ENCODE measurements at regions not wholly inside any gene's neighbourhood (a gene's known extent, or its start where the extent isn't known, plus 50 kb on each side); places are given as distances from the start of the nearest gene placed in this dataset.

DNA sequence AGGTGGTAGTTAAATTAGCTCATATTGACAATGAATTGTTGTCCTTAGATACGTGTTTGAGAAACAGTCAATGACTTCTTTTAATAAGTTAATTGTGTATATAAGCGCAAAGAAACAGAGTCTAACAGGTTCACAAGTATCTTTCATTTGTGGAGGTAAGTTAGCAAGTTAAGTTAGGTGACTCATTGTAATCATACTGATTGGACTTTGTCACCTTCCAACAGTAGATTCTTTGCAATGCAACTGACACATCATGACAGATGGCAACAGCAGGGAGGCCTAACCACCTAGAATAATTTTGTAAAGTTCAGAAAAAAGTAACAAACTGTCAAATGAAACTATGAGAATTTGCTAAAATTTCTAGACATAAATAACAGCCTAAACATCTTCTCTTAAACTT is 207.6 kb upstream of the PITX2 start:
- no peak for TF ChIP-seq CTCF (IDR thresholded peaks at IDR 0.05; ENCODE audit: insufficient read depth in 1 of 2, low read depth in 1 of 2, low read length in 1 of 2, severe bottlenecking in 1 of 2, unreplicated experiment in 1 of 2)
- Mint-ChIP-seq H3K36me3 (ENCODE audit: insufficient read depth, unreplicated experiment) (no peaks in the 10 kb centered on the region), H3K4me3 (ENCODE audit: unreplicated experiment) (no peak overlapping the region), H3K4me1 (ENCODE audit: low read depth, unreplicated experiment) (peaks cover 9% of the 10 kb centered on the region), H3K27me3 (ENCODE audit: insufficient read depth, unreplicated experiment) (no peaks in the 10 kb centered on the region), H3K27ac (ENCODE audit: unreplicated experiment) (no peak overlapping the region), H3K9me3 (ENCODE audit: unreplicated experiment) (no peaks in the 10 kb centered on the region)
- Histone ChIP-seq H3K36me3 (ENCODE audit: control insufficient read depth, insufficient read depth, low read length) (no peaks in the 10 kb centered on the region), H3K9me3 (no peaks in the 10 kb centered on the region), H3K4me1 (peaks cover 23% of the 10 kb centered on the region), H3K4me3 (ENCODE audit: low read depth, low read length) (no peak overlapping the region), H3K27me3 (replicated peaks; ENCODE audit: control insufficient read depth, insufficient read depth, low read length) (no peaks in the 10 kb centered on the region)
- ChIA-PET POLR2A (no interaction called here), CTCF (no interaction called here)
- peak in 1 of 2 experiments; percentile 21 for DNase-seq
- no TSS peak for BruUV-seq (replicated peaks)
- intact Hi-C loops (cut with micrococcal nuclease; ENCODE audit: unreplicated experiment) = loop anchor here (2.0 kb wide), 1 partner anchor 20 kb away; no protein-coding TSS in a partner anchor

- no TSS peak for BruUV-seq (replicated peaks)
- DNase-seq = no peak
- POLR2A ChIA-PET = no interaction called here
Measured at GRCh38 chr4:110837896-110838450, 215.1 kb upstream of the PITX2 start.

GRCh38 chr4:110840221-110840654 is 217.4 kb upstream of the PITX2 start:
- intact Hi-C loops (cut with micrococcal nuclease; ENCODE audit: unreplicated experiment) = no loop called here
- Mint-ChIP-seq H3K4me1 (ENCODE audit: low read depth, unreplicated experiment) (peaks cover 10% of the 10 kb centered on the region), H3K27ac (ENCODE audit: unreplicated experiment) (no peak overlapping the region), H3K27me3 (ENCODE audit: insufficient read depth, unreplicated experiment) (no peaks in the 10 kb centered on the region), H3K9me3 (ENCODE audit: unreplicated experiment) (no peaks in the 10 kb centered on the region), H3K36me3 (ENCODE audit: insufficient read depth, unreplicated experiment) (no peaks in the 10 kb centered on the region), H3K4me3 (ENCODE audit: unreplicated experiment) (no peak overlapping the region)
- DNase-seq = no peak
- Histone ChIP-seq H3K27me3 (replicated peaks; ENCODE audit: control insufficient read depth, insufficient read depth, low read length) (no peaks in the 10 kb centered on the region), H3K36me3 (ENCODE audit: control insufficient read depth, insufficient read depth, low read length) (no peaks in the 10 kb centered on the region), H3K4me1 (peaks cover under 1% of the 10 kb centered on the region; the same call in 1 of the 2 replicates), H3K4me3 (ENCODE audit: low read depth, low read length) (no peak overlapping the region), H3K9me3 (no peaks in the 10 kb centered on the region)
- BruUV-seq (replicated peaks) = no TSS peak
- ChIA-PET CTCF (interaction anchor here (0.6 kb wide), 1 partner anchor 286 kb away, joined by 4 read pairs; no protein-coding TSS in a partner anchor), POLR2A (no interaction called here)
- no peak for TF ChIP-seq CTCF (IDR thresholded peaks at IDR 0.05; ENCODE audit: insufficient read depth in 1 of 2, low read depth in 1 of 2, low read length in 1 of 2, severe bottlenecking in 1 of 2, unreplicated experiment in 1 of 2)

More at GRCh38 chr4:110837896-110838450, 215.1 kb upstream of the PITX2 start:
- Histone ChIP-seq H3K36me3 (ENCODE audit: control insufficient read depth, insufficient read depth, low read length) (no peaks in the 10 kb centered on the region), H3K4me3 (ENCODE audit: low read depth, low read length) (no peak overlapping the region), H3K9me3 (no peaks in the 10 kb centered on the region), H3K27me3 (replicated peaks; ENCODE audit: control insufficient read depth, insufficient read depth, low read length) (no peaks in the 10 kb centered on the region), H3K4me1 (peaks cover 6% of the 10 kb centered on the region; the same call in 1 of the 2 replicates)
- CTCF ChIA-PET = no interaction called here
- Mint-ChIP-seq H3K9me3 (ENCODE audit: unreplicated experiment) (no peaks in the 10 kb centered on the region), H3K27me3 (ENCODE audit: insufficient read depth, unreplicated experiment) (no peaks in the 10 kb centered on the region), H3K36me3 (ENCODE audit: insufficient read depth, unreplicated experiment) (no peaks in the 10 kb centered on the region), H3K27ac (ENCODE audit: unreplicated experiment) (no peak overlapping the region), H3K4me1 (ENCODE audit: low read depth, unreplicated experiment) (peaks cover 10% of the 10 kb centered on the region), H3K4me3 (ENCODE audit: unreplicated experiment) (no peak overlapping the region)
- intact Hi-C loops (cut with micrococcal nuclease; ENCODE audit: unreplicated experiment) = no loop called here
- no peak for TF ChIP-seq CTCF (IDR thresholded peaks at IDR 0.05; ENCODE audit: insufficient read depth in 1 of 2, low read depth in 1 of 2, low read length in 1 of 2, severe bottlenecking in 1 of 2, unreplicated experiment in 1 of 2)
